RCC 7860 (cell line): ENCODE measurements at regions not wholly inside any gene's neighbourhood (a gene's known extent, or its start where the extent isn't known, plus 50 kb on each side); places are given as distances from the start of the nearest gene placed in this dataset.

ENCODE experiments used
- DNase-seq: peaks from one replicate; pipeline ENCODE4 v3.0.0-alpha.2; 2015; ENCODE audit warnings: low spot score
- FAIRE-seq: peaks from 2 replicates; lab custom pipeline; 2012; peaks lifted over from hg19 to GRCh38; lab: Jason Lieb, UNC

DNA sequence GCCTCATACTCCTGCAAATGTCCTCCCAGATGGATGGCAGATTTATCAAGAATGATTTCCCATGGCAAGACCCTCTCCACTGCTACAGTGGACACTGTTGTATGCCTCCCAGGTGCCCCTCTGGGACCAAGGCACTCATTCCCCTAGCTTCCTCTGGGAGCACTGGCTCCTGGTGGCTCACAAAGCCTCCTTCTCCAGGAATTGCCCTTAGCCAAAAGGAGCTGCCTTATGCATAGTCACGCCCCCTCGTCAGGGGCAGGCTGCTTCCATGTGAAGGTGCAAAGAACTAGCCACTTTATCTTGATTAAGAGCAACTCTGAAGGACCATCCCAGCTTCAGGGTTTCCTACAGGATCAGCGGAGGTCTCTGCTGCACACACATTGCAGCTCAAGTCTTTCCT is 358.1 kb downstream of the CDK5RAP2 start:
- DNase-seq, result no peak

DNA sequence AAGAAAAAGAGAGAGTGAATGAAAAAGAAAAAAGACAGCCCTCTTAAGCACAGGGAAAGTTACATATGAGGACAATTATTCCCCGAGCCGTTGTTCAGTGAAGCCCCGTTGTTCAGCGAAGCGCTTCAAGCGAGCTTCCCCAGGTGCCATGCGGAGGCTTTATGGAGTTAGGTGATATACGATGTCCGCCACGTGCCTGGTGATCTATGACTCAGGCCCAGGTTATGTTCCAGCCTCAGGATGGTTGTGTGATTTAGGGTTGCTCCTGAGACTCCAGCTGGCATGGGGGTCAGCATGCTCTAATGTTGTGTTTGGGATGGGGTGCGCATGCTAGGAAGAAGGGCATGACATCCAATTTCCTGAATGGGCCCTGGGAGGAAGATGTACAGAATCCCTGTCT is 365.6 kb downstream of the CDK5RAP2 start:
- no peak for FAIRE-seq

More for the DNA sequence above, 358.1 kb downstream of the CDK5RAP2 start:
- no peak for FAIRE-seq

DNA sequence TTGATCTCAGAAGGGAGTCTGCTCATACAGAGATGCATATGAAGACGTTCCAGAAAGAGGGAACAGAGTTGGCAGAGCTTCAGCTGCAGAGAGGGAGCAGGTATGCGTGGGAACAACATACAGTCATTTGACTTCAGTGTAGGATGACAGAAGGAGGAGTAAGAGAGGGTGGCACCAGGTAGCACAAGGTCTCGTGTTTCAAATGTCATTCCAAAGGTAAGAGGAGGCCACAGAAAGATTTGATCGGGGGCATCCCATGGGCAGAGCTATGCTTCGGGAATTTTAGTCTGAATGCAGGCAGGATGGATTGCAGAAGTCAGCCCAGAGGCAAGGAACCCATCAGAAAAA is 367.1 kb downstream of the CDK5RAP2 start:
- no peak for FAIRE-seq
- no peak for DNase-seq

More for the DNA sequence above, 365.6 kb downstream of the CDK5RAP2 start:
- no peak for DNase-seq

DNA sequence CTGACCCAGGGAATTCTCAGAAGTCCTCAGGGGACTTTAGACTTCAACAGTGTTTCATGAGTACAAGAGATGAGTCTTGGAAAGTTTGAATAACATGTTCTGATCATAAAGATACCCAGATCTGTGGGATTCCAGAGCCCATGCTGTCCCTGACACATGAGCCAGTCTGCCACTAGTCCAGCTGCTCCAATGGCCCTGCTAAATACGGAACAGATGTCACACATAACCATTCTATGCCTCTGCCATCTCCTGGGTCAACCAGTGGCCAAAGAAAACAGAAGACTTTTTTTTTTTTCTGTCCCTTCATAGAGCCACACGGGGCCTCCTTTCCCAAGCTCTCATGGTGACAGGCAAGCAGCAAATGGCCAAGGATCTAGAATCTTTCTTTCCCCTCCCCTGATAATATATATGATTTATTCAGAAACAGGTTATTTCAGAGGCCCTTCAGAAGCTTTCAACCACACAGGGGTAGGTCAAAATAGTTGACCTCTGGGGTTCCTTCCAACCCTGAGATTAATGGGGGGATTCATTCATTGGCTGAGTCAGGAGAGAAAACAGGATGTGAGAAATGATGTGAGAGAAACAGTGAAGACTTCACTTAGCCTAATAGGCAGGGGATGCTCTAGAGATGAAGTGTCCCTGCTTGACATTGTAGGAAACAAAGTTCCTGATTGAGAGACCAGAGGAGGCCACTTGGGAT is 367.7 kb downstream of the CDK5RAP2 start:
- DNase-seq (no peak), FAIRE-seq (no peak)

DNA sequence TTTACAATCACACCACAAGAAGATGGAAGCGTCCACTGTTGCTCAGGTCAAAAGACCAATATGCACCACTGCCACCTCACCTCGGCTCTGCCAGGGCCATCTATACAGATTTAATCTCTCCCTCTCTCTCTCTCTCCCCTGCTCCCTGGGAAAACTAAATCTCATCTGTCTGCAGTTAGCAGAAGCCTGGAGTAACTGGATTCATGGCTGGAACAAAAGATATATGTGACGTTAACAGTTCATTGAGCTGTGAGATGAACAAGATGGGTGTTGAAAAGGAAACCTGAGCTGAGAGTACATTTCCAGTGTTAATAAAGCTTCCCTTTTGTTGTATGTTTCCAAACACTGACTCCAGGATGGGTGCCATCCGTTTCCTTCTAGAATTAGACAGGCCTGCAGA is 369.7 kb downstream of the CDK5RAP2 start:
- DNase-seq (no peak), FAIRE-seq (no peak)

DNA sequence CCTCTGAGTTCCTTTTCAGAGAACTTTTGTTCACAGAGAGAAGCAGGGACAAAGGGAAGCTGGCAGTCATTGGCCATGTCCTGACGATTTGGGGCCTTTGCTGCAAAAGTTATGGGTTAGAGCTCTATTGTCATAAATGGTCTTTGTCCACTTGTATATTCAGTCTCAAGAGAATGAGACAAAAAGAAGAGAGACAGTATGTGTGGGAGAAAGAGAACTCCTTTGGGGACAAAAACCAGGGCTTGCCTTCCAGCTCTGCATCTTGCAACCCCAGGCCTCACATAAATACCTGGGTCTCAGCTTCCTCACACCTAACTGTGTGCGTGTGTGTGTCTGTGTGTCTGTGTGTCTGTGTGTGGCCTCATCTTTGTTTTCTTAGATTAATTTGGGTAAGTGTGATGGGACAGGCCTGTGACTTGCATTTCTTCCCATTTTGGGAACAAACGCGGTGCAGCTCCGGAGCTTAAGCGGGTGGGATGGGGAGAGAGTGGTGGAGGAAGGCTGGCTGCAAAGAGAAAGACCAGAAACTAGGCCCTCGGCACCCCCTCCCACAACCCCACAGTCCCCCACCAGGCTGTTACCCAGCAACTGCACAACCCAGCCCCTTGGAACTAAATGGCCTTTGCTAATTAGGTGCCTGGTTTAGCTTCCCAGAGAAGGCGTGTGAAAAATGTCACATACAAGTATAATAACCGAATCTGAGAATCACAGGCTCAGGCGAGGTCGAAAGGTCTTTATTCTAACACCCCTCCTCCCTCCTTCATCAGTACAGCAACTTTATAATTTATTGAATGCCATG is 376.9 kb downstream of the CDK5RAP2 start:
- no peak for FAIRE-seq
- no peak for DNase-seq

DNA sequence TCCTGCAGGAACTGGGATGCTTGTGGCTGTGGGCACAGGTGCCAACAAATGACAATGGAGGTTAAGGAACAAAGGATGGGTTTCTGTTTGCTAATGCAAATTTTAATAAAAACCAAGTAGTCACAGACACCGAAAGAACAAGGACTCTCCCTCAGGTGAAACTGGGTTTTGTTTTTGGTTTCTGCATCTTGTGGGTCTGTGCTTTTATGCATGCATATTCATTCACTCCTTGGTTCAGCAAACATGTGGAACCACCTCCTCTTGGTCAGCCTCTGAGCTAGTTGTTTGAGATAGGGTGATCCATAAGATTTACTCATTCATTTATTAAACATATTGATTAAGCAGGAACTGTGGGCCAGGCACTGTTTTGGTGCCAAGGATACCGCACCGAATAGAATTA is 381.9 kb downstream of the CDK5RAP2 start:
- DNase-seq, result no peak
- no peak for FAIRE-seq

DNA sequence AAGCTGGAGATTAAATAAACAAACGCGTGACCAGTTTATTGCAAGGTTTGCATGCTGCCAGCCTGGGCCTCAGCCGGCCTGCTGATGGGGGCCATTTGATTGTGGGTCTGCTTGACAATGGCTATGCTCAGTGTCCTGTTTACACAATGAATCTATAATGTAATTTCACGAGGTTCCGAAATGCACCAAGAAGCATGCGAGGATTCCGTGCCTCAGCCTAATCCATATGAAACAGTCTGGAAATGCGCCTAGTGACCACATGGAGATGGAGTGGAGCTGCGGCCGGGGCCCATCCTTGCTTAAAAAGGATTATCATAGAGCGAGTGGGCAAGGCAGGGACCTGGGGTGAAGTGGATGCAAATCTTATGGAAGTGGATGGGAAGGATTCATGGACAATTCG is 382.4 kb downstream of the CDK5RAP2 start:
- DNase-seq (no peak), FAIRE-seq (no peak)

DNA sequence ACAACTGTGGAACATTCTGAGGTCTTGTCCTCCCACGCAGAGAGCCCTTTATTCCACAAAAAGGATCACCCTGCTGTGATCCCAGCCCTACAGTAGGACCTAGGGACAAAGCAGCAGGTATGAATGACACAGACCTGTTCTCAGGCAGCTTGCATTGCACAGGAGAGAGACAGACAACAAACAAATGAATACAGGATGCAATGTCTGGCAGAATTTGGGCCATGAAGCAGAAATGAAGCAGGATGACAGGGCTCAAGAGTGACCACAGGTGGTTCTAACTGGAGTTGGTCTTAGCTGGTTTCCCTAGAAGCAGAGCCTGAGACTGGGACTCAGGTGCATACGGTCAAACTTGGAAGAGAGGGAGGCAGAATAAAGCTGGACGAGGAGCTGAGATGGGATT is 388.8 kb downstream of the CDK5RAP2 start:
- FAIRE-seq (no peak), DNase-seq (no peak)

DNA sequence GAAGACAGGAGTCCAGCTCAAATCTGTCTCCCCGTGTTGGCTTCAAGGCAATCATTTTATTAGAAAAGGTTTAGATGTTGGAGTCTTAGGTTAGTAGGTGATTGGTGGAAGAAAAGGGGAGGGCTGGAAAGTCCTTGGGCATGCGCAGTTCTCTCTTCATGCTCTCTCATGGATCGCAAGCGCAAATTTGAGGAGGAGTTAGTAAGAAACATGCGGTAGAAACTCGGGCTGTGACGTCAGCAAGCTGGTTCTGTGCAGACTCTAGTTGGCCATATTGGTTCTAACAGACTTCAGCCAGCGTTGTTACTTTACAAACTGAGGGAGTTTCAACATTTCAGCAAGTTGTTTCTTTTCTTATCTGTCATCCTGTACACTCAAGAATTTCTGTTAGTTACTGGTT is 392.2 kb downstream of the CDK5RAP2 start:
- DNase-seq, result no peak
- no peak for FAIRE-seq

DNA sequence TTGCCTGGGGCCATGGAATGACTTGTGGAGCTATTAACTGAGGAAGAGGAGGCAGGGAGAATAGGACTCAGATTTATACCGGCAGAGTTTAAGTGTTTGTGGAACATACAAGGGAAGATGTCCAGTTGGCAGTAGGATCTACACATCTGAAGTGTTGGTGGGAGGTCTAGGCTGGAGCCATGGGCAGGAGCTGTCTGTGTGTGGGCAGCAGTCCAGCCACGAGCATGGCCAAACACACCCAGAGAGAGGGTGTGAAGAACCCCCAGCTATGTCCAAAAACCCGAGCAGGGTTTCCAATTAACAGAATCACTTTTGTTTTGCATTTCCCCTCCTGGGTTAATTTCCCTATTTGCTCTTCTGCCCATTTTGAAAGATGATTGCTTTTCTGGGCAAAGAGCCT is 393.7 kb downstream of the CDK5RAP2 start:
- FAIRE-seq (no peak), DNase-seq (no peak)

DNA sequence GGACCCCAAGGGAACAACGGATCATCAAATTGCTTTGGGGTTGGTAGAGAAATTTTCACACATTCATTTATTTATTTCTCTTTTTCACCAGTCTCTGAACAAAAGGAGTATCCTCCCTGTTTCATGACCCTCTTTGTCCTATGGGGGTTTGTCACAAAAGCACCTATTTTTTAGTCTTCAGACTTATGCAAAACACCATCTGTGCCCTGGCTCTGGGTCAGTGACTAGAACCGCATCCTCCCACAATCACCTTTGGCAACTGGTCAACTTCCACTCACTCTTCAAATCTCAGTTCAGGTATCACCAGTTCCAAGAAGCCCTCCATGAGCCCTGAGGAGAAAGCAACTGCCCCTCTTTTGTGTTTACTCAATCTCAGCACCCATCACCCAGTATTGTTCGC is 395.7 kb downstream of the CDK5RAP2 start:
- DNase-seq (no peak), FAIRE-seq (no peak)

DNA sequence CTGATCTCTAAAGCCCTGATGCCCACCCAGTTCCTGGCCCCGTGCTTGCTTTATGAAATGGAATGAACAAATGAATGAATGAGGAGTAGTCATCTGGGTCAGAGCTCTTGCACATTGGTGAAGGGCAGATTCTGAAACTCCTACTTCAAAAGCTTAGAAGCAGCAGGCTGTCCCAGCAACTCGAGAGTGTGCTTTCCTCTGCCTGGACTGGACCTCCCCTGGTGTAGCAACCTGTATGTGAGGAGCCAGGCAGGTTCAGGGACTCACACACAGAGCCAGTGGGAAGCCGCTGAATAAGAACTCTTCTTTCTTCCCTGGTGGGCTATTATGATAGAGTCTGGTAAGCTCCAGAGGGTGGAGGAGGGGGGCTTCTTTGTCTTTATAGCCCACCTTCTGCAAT is 396.4 kb downstream of the CDK5RAP2 start:
- FAIRE-seq (no peak), DNase-seq (no peak)

DNA sequence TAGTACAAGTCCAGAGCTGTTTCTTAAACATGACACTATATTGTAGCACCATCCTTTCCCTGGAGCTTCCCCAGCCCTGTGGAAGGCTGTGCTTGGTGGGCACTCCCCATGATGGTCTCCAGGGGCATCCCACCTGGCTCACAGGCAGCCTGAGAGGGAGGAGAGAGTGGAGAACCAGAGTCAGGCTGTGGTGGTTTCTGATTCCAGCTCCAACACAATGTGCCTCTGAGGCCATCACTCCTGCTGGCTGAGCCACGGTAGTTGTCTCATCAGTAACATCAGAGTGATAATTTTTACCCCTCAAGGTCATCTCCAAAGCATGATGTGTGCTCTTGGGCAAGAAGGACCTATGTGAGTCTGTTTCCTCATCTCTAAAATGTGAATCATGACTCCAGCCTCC is 398.0 kb downstream of the CDK5RAP2 start:
- no peak for FAIRE-seq
- DNase-seq, result no peak

DNA sequence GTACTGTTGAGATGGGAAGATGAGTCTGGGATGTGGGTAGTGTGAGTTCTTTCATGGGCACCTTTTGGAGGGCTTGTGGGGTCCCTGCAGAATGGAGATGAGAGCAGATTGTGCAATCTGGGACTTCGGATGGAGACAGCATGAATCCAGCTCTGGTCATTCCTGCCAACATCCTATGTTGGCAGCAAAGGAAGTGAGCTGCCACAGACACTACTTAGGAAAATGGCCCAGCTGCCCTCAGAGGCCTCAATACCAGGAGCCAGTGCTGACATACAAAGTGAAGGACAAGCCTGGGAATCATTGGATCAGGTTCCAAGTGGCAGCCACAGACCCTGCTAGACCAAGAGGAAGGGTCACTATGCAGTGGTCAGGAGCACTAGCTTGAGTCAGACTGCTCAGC is 402.8 kb downstream of the CDK5RAP2 start:
- FAIRE-seq, result no peak
- DNase-seq, result no peak

DNA sequence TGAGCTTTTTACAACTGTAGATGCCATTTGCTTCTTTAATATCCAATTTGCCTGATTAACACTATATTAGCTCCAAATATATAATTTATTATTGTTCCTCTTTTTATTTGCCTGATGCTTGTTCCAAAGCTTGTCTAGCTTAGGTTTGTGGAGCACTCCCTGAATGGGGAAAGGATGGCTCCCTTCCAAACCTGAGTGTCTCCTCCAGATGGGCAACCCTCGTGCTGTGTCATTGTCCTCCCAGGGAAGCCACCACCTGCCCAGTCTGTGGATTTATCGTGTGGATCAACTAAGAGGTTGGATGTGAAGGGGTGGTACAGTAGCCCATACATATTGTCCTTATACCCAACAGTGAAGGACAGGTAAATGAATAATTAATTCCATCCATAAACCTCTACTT is 404.9 kb downstream of the CDK5RAP2 start:
- no peak for DNase-seq
- FAIRE-seq, result no peak

DNA sequence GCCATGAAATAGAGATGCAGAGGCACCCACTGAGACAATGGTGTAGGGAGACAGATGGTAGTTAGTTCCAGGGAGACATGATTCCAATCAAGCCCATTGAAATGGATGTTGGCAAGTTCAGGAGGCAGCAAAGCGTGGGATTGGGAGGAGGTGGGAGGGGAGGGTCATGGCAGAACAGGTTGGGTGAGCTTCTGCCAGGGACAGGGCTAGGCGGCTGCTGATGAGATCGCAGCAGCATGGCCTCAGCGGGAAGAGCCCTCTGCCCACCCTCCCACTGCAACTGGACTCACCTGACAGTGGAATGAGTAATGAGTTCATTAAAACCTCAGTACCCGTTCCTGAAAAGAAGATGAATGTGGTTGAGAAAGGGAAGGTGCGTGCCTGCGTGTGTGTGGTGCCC is 418.2 kb downstream of the CDK5RAP2 start:
- no peak for FAIRE-seq
- no peak for DNase-seq

DNA sequence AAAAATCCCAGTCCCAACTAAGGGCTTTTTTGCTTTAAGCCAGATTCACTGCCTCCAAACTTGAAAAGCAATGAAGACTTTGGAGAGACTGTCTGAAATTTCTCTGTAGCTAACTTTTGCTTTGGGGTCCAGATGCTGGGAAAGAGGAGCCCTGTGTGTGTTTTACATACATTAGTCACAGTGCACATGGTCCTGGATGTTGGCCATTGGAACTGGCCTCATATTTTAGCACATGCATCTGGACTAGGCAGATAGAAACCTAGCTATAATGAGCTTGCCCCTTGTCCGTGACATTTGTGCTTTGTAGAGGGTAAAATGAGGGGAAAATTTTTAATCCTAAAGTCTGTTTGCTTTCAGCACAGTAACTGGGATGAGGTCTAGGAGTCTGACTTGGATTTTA is 421.7 kb downstream of the CDK5RAP2 start:
- FAIRE-seq (no peak), DNase-seq (no peak)

DNA sequence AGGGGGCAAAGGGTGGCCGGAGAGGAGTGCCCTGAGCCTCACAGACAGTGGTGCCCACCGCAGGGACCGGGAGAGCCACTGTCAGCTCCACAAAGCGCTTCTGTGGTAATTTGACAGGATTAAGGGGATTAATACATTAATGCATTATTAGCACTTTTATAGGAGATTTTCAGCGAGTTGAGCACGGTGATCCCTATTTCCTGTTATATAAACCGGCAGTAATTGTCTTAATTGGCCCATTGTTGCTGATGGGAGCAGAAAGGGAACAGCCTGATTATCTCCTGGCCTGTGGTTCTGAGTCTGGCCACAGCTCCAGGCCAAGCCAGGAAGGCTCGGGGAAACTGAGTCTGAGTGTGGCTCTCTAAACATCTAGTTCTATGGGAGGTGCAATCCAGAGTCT is 423.6 kb downstream of the CDK5RAP2 start:
- no peak for DNase-seq
- no peak for FAIRE-seq

DNA sequence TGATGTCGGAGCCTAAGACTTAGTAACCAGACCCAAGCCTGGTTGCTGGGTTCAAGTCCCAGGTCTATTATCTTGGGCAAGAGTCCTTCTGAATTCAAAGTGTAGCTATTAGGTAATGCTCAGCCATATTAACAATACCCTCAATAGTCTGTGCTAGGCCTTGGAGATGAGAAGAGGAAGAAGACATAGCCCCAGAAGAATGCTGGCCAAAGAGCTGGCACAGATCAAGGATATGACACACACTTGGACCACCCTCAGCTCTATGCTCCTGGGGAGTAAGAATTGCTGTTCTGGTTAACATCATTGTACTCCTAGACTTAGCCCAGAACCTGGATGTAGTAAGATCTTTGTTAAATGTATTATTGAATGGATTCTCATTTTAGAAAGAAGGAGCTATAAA is 426.7 kb downstream of the CDK5RAP2 start:
- DNase-seq (no peak), FAIRE-seq (no peak)

DNA sequence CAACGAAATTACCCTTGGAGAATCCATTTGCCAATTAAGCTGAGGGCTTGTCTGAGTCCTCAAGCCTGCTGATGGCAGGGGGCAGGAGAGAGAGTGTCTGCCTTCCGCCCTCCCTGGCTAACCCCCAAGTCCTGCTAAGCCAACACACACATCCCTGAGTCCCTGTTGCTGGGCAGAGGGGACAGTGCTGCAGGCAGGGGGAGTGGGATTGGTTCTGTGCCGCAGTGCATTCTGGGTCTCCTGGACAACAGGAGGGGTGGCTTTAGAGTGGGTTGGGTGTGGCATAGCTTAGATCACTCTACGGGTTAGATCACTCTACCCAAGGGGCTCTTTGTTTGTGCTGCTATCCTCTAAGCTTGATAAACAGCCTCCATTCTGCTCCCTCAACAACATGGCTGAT is 427.7 kb downstream of the CDK5RAP2 start:
- FAIRE-seq, result no peak
- DNase-seq, result no peak

DNA sequence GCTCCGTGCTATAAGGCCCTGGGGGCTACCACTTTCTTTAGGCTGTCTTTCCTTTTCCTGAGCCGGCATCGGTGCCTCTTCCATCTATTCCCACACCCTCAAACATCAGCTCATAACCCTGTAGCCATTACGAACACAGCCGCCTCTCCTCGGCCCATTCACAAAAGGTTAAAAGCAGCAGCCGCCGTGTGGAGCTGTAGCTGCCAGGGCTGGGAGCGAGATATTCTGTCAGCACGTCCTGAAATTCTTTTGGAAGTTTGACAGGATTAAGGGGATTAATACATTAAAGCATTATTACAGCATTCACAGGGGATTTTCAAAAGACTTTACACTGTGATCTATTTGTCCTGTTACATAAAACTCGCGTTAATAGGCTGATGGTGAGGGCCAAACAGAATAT is 428.2 kb downstream of the CDK5RAP2 start:
- FAIRE-seq (no peak), DNase-seq (no peak)

DNA sequence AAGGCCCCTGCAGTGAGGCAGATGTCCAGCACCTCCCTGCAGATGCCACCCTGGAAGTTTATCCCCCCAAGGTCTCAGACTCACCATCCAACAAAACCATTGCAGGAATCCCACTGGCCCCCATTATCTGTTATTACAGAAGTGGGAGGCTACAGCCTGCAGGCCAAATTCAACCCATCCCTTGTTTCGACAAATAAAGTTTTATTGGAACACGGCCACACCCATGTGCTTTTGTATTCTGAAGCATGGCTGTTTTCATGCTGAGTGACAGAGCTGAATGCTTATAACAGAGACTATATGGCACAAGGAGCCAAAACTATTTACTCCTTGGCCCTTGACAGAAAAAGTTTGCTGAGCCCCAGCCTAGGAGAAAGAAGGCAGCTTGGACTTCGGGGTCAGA is 428.8 kb downstream of the CDK5RAP2 start:
- FAIRE-seq (no peak), DNase-seq (no peak)
